Amniotic epithelial cell (primary cell): ENCODE measurements at regions not wholly inside any gene's neighbourhood (a gene's known extent, or its start where the extent isn't known, plus 50 kb on each side); places are given as distances from the start of the nearest gene placed in this dataset.
A peak's percentile ranks its signal among the peaks of the same experiment; 100 is the strongest.

ENCODE experiments used
- DNase-seq: peaks from one replicate; pipeline ENCODE4 v3.0.0-alpha.2; 2010; ENCODE audit warnings: low read depth

DNA sequence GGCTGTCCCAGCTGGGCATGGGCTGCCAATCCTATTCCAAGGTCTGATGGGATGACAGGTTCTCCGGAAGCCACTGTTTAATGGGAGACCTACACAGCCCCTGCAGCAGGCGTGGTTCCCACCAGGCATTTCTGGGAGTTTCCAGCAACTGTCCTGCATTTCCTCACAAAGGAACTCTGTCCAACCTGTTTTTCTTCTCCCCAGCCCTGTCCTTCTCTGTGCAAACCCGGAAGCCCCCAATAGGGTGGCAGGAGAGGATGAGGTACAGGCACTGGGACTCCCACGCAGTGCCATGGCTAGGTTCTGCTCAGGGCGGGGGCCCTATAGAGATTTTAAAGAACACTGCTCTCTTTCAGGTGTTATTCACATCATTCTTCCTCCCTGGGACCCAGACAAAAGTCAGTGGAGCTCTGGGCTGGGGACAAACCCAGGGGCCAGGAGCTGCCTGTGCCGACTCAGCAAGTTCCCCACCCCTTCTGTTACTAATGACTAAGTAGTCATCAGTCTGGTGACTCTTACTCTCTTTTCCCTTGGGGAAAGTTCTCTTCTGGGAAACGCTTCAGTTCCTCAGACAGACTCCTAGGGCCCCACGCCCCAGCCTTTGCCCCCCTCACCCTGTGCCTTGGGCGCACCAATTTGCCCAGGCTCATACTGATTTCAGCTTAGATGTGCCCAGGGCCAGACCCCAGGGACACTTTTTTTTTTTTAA is 97.7 kb downstream of the CD47 start:
- DNase-seq: peak; percentile 45

GRCh38 chr3:107990926-107991325 is 99.9 kb downstream of the CD47 start:
- DNase-seq: no peak

DNA sequence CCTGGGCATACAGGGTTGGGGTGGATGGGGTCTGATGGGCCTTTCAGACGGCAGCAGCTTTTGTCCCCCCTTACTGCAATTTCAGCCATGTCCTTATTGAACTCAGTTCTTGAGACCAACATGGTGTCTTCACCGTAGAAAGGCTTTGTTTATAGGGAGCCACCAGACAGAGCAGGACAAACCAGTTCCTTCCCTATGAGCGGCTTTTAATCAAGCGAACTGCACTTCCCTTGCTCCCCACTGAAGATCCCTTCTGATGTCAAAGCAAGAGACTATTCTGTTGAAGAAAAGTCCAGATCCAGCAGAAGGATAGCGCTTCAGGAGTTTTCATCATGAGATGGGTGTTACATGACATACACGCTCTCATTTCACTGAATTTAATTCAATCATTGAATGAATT is 100.4 kb downstream of the CD47 start:
- DNase-seq: no peak

GRCh38 chr3:107989661-107990060 is 101.2 kb downstream of the CD47 start:
- DNase-seq: no peak

GRCh38 chr3:107988460-107989175 is 102.2 kb downstream of the CD47 start:
- peak; percentile 26 for DNase-seq

DNA sequence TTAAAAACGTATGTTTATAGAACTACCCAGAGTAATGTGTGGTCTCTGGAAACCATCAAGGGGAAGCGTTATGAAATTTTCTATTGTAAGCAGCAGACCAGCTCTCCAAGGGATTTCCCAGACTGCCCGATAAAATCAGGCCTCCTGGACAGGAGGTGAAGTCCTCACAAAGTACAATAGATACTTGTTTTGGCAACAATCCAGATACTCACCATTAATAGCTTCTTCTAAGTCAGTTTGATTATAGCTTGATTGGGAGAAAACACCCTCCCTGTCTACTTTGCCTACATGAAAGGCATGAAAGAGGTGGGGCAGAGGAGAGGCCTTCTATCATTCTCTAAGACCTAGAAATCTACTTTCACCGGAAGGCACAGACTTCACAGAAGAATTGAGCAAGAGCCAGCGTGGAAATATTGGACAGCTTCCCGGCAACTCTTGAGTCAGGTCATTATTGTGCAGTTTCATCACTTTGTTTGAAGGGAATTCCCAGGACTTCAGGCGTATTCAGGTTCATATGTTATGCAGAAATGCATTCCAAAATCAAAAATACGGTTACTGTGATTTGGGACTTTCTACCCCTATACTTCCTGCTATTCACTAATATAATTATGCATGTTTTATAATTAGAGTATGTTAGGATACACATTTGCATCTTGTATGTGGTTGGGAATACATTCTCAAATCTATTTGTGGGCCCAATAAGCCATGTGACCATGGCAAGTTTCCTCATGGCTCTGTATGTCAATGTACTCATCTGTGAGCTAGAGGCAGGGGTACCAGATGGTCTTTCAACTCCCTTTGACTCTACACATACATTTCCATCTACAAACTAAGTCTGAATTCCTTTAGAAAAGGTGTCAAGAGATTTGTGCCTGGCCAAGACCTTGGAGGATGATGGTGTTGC is 103.5 kb downstream of the CD47 start:
- DNase-seq: peak; percentile 99

GRCh38 chr3:107986505-107986904 is 104.3 kb downstream of the CD47 start:
- DNase-seq: peak; percentile 35

GRCh38 chr3:107985496-107985895 is 105.3 kb downstream of the CD47 start:
- no peak for DNase-seq

- no peak for DNase-seq
These were observed 107.6 kb downstream of the CD47 start for GRCh38 chr3:107983247-107983646.

- DNase-seq: no peak
These were observed 108.7 kb downstream of the CD47 start for GRCh38 chr3:107982165-107982564.

DNA sequence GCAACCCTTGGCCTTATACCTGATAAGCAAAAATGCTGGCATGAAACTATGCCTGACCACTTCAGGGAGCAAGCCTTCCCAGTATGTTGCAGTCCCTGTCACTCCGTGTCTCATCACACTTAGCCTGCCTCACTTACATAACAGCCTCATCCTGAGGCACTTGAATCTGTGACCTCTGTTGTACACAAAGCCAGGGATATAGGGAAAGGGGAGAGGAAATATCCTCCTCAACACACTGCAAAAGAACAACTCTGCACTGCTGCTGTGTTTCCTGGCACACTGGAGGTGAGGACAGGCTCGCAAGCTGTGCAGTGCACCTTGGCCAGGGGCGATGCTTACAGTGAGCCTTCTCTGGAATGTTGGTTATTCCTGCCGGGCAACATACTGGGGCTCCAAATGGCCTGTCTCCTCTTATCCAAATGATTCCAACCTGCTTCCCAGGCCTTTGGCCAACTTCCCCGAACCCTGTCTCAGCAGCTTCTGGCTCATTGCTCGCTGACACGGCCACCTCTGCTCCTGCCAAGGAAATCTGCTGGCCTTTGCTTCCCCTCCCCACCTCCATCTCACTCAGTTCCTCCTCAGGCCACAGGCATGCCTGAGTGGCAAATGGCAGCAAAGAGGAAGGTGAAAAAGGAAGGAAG is 109.2 kb downstream of the CD47 start:
- DNase-seq: no peak

- DNase-seq: no peak
These were observed 111.3 kb downstream of the CD47 start for GRCh38 chr3:107979538-107979937.

GRCh38 chr3:107978131-107979055 is 112.4 kb downstream of the CD47 start:
- no peak for DNase-seq

- DNase-seq: no peak
These were observed 113.4 kb downstream of the CD47 start for GRCh38 chr3:107977221-107978130.

GRCh38 chr3:107976202-107976800 is 114.5 kb downstream of the CD47 start:
- DNase-seq: no peak

DNA sequence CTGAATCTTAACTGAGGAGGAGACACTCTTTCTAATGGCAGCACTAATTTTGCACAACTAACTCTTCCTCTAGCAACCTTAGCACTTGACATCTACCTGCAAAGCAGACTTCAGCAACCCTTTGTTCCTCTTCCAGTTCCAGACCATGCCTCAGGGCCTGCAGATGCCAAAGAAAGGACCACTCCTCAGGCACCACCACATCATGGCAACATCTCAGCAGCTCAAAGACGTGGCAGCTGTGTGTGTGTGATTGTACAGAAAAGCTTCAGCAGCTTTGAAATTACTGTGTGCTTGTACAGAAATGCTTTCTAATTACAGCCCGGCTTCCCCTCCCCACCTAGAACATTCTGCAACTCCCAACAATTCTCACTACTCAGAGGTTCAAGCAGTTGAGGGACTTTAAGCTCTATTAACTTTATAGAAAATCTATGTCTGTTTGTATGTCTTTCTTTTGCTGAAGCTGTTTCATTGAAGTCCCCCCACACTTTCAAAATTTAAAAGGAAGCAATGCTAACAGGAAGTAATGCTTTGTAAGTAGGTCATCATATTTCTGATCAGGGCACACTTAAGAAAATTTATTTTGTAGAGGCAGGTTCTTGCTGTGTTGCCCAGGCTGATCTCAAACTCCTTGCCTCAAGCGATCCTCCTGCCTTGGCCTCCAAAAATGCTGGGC is 115.2 kb downstream of the CD47 start:
- DNase-seq: no peak

GRCh38 chr3:107973961-107974360 is 116.9 kb downstream of the CD47 start:
- no peak for DNase-seq

DNA sequence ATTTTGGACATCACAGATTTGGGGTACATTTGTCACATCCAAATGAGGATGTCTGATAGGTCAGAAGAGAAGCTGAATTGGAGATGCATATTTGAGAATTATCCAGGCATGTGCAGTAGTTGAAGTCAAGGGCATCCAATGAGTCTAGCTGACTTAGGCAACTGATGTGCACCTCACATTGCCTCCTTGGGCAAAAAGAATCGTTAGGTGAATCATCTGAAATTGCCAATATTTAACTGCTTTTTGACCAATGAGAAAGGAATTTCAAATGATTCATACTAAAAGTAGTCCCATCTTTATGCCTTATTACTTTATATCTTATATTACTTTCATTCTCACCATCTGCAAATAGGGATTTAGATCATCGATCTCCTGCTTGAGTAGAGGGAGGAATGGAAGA is 117.7 kb downstream of the CD47 start:
- no peak for DNase-seq

- no peak for DNase-seq
These were observed 119.7 kb downstream of the CD47 start for GRCh38 chr3:107970993-107971580.
